ENCODE measurements at regions not wholly inside any gene's neighbourhood (a gene's known extent, or its start where the extent isn't known, plus 50 kb on each side); places are given as distances from the start of the nearest gene placed in this dataset.

DNA sequence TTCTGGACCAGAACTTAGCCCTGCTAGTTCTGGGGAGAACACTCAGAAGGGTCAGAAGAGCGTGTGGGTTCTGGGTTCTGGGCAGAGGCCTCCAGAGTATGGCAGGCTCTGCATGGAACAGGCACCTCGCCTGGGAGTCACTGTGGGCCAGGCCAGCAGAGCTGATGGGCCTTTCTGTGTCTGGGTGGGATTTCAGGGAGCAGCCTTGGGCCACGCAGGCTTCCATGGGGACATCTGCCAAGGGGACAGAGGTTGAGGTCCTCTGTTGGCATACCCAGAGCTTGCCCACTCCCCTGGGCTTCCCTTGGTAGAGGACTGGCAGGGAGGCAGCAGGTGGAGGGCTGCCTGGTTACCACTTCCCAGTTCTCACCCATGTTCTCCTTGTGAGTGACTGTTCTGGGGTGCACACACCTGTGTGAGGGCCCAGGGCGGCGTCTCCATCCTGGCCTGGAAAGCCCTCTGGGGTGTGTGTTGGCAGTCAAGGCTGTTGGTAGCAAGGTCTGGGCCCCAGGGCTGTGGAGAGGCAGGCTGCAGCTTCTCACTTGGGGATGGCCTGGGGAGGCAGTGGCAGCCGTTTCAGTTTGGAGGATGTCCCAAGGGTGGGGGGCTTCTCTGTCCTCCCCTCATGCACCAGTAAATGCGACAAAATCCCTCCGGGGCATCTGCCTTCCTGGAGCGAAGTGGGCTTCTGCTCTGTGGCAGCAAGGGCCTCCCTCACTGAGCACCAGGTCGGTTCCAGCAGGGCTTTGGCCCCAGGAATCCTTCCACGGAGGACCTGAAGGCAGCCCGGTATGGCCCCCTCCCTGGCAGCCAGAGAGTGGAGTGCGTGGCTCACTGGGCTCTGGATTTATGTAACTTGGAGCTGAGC is 74.6 kb upstream of the HDAC4 start:
- no peak for DNase-seq (ENCODE audit: low spot score)

DNA sequence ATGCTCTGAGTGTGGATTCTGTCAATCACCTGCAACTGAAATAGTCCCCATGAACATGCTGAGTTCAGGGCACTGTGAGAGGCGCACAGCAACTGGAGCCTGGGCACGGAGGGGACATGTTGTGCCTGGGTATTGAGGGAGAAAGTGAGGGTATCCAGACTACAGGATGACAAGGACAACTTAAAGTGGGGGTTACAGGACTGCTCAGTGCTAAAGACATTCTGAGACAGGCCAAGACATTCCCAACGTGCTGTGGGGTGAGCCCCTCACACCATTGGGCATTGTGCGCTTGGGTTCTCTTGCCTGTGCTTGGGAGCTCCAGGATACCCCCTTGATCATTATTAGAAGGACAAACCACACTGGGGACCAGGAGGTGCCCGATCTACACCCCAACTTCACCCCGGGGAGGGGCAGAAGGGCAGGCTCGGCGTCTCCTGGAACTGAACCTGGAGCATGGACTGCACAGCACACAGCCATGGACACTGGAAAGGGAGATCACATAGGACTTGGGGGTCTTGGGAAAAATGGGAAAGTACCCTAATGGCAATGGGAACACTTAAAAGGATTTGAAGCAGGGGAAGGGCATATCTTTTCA is 72.5 kb upstream of the HDAC4 start:
- no peak for DNase-seq (ENCODE audit: low spot score)

DNA sequence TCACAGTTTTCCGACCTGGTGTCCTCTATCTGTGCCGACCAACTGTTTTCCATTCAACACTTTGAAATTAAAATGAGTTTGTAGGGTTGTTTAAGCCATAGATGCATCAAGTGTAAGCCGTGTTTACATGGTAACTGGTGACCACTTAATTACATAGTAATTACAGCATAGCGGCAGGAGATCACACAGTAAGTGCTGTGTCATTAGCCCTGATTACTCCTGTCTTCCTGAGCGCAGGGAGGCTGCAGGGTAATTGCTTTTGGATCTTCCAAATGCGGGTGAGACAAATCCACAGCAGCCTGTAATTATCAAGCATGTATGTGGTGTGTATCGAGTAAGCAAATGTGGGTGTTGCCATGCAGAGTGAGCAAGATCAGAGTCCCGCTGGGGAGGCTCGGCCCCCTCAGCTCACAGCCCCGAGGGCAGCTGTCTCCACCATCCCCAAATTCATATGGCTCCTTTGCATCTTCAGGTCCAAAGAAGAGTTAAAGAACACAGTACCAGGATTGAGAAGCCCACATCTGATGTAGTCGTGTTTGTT is 71.5 kb upstream of the HDAC4 start:
- DNase-seq (ENCODE audit: low spot score): no peak

DNA sequence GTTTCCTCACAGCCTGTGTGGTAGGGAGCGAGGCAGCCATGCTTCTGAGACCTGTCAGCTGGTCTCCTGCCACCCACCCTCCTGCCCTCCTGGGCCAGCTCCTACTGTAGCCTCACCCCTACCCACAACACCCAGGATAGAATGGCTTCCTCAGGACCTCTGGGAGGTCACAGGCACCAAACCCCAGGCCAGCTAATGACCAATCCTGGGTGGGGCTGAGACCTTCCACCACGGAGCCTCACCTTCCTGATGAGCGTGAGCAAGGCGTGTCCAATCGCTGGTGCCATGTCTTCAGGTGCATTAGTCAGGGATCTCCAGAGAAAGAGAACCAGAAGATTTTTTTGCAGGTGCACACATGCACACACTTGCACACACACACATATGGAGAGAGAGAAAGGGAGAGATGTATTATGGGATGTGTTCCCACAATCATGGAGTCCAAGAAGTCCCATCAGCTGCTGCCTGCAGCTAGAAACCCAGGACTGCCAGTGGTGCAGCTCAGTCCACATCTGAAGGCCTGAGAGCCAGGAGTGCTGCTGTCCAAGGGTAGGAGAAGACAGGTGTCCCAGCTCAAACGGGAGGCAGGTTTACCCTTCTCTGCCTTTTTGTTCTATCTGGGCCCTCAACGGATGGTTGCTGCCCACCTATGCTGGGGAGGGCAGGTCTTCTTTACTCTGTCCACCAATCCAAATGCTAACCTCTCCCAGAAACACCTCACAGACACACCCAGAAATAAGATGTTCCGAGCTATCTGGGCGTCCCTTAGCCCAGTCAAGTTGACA is 70.4 kb upstream of the HDAC4 start:
- DNase-seq (ENCODE audit: low spot score): no peak

DNA sequence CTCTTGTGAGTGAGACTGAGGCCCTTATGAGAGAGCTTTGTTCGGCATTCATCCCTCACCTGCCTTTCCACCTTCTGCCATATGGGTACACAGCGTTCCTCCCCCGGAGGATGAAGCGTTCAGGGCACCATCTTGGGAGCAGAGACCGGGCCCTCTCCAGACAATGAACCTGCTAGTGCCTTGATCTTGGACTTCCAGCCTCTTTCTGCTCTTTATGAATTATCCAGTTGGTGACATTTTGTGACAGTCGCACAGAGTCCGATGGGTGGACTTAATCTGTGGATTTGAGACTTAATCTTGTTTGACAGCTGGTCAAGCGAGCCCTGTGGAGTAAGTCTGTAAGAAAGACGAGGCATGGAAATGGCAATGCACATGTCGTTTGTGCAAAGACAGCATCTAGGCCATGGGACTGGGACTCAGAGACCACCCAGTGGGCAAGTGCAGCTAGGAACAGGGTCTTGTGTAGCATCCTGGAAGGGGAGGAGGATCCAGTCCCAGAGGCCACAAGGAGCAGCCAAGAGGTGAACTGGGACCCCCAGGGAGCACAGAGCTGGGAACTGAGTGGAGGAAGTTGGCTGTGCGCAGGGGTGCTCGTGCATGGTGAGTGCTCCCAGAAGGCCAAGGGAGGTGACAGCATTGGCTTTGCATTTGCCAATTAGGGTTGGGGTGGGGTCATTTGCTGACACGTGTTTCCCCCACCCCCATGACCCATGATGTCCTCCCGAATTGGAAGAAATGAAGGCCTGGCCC is 69.5 kb upstream of the HDAC4 start:
- DNase-seq (ENCODE audit: low spot score): no peak

DNA sequence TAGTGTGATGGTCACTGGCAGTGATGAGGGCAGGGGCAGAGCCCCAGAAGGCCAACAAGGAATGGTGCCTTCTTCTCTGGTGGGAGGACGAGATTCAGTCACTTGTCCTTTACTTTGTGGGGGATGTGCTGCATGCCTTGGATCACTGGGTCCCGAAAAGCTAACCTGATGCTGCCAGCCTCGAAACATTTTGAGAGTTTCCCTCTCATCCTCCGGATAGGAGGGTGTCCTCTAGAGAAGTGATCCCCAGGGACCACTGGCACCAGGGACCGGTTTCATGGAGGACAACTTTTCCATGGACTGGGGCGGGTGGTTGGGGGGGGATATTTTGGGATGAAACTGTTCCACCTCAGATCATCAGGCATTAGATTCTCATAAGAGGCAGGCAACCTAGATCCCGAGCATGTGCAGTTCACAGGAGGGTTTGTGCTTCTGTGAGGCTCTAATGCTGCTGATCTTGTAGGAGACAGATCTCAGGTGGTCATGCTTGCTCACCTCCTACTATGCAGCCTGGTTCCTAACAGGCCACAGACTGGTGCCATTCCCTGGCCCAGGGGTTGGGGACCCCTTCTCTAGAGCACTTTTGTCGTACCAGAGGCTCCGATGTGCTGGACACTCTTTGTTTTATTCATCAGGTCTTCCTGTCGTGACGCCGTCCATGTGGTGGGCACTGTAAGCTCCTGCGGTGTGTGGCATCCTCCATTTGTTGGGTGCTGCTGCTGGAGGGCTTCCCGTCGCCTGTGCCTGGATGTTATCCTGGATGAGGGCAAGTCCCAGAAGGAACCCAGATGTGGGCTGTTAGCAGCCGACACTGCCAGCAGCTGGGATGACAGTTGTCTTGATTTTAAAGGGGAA is 68.5 kb upstream of the HDAC4 start:
- DNase-seq (ENCODE audit: low spot score): no peak

DNA sequence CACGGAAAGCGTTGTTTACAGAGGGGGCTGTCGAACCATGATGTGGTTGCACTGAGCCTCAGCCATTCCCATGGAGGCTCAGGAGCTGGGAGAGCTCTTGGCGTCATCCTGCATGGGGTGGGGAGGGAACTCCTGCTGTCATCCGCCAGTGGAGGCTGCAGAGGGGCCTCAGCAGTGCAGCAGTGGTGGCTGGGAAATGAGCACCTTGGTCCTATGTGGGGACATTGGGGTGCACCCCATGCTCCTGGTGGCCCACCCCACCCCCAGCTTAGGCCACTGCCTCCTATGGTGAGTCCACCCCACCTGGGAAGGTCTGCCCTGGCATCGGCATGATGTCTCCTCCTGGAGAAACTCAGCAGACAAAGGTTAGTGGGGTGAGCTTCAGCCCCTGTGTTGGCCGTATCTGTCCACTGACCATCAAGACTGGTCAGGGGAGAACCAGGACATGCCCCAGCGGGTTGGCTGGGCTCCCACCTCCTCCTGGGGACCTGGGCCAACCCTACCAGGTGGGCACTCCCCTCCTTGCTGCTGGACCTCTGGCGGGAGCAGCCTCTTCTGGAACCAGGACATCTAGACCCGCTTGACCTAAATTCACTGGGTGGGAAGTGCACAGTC is 67.8 kb upstream of the HDAC4 start:
- DNase-seq (ENCODE audit: low spot score): no peak

DNA sequence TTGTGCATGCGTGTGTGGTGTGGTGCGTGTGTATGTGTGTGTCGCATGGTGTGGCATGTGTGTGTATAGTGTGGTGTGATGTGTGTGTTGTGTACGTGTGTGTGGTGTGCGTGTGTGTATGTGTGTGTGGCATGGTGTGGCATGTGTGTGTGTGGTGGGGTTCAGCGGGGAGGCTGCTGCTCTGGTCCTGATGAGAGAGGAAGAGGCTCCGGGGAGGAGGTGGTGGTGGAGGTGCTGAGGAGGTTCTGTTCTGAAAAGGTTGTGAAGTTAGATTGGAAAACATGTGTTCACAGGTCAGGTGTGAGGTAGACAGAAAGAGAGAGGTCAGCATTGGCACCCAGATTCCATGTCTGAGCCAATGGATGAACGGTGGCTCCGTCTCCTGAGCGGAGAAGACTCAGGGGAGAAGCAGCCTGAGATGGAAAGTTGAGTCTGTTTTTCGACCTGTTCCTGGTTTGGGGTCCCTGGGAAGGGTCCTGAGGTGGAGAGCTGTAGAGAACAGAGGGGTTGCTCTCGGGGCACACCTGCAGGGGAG is 67.2 kb upstream of the HDAC4 start:
- DNase-seq (ENCODE audit: low spot score): no peak

DNA sequence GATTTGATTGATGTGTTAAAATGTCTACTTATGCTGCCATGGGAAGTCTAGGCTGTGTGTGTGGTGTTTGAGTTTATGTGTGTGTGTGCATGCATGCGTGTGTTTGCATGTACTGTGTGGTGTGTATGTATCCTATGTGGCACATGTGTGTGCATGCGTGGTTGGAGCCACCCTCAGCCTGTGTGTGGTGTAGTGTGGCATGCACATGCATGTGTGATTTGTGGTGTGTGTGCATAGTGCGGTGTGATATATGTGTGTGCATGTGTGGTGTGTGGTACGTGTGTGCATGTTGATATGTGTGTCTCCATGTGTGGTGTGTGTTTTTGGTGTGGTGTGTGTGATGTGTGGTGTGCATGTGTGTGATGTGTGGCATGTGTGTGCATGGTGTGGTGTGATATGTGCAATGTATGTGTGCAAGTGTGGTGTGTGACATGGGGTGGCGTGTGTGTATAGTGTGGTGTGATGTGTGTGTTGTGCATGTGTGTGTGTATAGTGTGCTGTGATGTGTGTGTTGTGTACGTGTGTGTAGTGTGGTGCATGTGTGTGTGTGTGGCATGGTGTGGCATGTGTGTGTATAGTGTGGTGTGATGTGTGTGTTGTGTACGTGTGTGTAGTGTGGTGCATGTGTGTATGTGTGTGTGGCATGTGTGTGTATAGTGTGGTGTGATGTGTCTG is 66.6 kb upstream of the HDAC4 start:
- DNase-seq (ENCODE audit: low spot score): no peak

DNA sequence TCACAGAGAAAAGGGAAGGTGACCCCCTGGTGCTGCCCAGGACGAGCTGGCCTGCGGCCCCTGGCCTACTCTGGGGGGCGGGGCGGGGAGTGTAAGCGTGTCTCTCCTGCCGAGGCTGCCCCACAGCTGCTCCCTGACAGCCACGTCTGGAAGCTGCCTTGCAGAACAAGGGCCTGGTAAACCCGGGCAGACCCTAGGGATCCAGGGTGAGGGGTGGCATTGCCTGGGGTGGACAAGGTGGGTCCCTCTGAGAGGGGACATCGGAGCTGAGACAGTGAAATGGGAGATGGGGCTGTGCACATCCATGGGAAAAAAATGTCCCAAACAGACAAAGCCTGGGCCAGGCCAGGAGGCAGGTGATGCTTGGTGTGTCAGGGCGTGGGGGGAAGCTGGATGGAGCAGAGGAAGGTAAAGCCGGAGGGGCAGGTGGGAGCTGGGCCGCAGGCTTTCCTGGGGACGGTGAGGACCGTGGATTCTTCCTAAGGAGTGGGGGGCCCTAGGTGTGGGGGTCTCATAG is 66.0 kb upstream of the HDAC4 start:
- DNase-seq (ENCODE audit: low spot score): no peak

DNA sequence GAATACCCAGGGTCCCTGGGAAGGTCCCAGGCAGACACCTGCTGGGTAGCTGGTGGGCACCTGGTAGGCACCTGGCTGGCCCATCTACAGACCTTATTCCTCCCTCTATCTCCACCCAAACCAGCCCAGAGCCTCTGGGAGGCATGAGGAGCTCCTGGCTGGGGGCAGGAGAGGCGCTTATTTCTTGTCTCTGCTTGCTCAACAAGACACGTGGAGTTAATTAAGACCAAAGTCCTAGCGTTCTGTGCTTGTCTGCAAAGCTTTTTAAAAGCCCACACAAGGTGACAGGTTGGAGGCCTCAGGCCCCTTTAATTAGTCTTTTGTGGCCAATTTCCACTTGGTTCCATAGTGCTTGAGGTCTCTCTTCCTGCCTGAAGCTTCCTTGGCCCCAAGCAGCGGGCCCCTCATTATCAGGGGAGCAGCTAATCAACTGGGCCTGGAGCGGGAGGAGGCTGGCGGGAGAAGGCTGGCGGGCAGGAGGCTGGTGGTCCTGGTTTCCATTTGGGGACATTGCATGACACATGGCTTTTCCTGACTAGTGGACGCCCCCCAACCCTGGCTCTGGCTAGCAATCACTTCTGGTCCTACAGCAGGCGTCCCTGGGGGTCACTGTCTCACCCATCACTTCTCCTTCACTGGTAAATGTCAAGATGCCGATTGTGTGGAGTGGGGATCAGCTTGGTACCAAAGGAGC is 65.4 kb upstream of the HDAC4 start:
- no peak for DNase-seq (ENCODE audit: low spot score)

DNA sequence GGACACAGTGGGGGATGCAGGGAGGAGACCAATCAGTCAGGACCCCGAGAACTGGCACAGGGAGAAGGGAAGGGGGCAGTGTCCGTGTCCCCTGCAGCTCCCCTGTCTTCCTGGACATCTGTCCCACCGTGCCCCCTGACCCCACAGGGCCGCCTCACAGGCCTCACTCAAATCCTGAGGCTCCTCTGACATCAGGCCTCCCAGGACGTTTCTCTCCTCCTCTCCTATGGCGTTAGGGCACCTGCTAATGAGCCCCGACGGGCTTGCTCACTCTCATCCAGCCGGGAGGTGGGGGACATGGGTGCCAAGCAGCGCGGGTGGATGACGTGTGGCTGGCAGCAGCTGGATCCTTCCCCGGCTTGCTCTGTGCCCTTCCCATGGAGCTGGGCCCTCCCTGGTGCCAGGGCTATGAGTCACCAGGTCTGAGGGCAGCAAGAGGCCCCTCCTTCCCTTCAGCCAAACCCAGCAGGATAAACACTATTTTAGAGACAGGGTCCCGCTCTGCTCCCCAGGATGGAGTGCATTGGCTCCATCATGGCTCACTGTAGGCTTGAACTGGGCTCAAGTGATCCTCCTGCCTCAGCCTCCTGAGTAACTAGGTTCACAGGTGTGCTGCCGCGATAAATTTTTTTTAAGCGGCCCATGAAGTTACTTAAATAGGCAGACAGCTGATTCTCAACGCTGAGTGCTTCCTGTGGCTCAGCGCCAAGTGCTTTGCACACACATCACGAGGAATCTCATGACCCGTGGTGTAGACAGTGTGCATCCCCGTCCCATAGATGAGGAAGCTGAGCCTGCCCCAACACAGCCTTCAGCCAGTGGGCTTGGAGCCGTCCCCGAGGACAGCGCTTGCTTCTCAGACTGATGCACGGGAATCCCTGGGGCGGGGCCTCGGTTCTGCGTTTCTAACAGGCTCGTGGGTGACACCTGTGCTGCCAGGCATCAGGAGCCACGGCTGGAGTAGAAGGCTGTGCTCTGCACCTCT is 64.5 kb upstream of the HDAC4 start:
- DNase-seq (ENCODE audit: low spot score): peak; percentile 93

DNA sequence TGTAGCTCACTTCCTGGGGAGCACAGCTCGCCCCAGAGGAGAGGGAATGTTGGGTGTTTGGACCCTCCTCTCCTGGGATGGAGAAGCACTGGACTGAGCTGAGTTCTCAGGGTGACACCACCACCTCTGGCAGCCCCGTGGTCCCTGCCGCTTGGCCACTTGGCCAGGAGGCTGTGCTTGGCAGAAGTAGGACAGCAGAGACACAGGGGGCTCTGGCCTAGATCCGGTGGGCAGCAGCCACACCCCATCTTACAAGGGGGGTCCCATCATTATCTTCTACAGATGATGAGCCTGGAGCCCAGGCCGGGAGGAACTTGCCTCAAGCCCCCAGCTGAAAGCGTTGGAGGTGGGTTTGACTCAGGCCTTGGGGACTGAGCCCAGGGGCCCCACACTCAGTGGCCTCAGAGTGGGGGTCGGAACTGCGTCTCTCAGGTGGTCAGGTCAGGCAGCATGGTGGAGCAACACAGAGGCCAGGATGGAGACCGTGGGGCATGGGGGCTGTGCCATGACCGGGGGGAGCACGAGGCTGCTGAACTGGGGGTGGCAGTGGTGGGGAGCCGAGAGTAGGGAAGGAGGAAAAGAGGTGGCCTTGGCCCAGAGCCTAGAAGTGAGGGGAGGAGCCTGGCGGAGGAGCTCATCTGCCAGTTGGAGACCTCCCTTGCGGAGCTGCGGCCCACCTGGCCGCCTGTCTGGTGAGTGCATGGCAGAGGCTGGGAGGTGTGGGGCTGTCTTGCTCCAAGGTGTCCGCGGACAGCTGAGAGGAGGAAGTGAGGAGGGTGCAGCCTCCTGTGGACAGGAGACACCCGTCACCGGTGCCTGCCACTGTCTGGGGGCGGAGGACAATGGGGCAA is 63.6 kb upstream of the HDAC4 start:
- DNase-seq (ENCODE audit: low spot score): no peak

DNA sequence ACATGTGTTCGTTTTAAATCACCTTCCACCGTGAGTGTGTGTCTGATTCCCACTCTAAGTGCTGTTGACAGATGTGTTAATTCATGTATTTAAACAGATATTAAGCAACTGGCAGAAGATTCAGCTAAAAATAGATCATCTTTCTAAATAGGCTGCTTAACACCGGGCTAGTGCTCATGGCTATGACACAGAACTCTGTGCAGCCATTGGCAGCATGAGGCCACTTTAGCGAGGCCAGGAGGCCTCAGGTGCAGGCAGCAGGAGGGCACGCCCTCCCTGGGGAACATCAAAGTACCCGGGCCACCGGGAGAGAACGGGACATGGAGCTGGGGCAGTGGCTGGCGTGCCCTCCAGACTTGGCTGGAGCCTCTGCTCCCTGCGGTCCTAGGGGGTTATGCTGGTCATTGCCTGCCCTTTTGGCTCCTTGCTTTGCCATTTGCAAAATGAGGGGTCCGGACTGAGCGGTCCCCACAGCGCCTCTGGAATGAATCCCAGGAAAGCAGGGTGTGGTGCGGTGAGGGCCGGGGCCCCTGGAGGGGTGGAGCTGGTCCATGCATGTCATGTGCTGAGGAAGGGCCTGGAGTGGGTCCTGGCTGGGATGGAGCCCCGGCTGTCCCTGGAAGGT is 62.8 kb upstream of the HDAC4 start:
- DNase-seq (ENCODE audit: low spot score): no peak

DNA sequence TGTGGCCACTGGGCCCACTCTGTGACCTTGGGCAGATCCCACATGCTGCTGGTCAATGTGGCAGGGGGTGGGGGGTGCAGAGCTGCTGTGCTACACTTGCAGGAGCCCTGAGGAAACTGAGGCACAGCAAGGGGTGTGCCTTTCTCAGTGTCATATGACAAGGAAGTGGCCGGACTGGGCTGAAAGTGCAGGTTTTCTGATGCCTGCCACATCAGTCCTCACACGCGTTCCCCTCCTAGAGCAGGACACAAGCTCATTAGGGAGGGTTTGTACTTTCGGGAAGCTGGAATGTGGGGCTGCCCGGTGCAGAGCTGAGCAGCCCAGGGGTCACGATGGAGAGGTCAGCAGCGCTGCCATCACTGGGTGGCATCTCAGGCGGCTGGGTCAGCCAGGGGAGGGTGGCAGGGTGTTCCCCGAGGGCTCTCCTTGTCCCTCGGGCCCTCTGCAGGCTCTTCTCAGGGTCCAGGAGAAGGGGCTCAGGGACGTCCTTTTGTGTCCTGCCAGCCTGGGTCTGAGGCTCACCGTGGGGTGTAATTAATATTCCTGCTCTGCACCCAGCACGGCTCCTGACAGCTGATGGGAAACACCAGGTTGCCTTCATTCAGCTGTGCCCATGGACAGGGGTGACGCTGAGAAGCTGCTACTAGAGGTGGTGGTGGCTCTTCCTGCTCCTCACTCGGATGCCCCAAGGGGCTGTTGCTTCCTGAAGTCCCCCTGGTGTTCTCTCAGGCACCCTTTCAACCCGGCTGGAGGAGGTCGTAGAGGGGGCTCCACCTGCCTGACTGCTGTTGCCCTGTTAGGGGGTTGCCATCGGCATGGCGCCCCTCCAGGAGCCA is 62.1 kb upstream of the HDAC4 start:
- no peak for DNase-seq (ENCODE audit: low spot score)
